ENCODE measurements at regions not wholly inside any gene's neighbourhood (a gene's known extent, or its start where the extent isn't known, plus 50 kb on each side); places are given as distances from the start of the nearest gene placed in this dataset.

DNA sequence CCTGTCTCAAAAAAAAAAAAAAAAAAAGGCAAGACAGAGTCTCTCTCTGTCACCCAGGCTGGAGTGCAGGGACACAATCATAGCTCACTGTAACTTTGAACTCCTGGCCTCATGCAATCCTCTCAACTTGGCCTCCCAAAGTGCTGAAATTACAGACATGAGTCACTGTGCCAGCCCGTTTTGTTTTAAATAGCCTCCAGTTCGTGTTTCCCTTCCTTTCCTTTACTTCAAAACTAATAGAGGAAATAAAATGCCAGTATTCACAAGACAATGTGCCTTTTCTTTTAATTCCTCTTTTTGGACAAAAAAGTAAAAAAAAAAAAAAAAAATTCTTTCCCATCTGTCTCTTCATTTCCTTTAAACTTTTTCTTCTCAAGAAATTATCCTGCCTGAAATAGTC is 54.5 kb upstream of the ACMSD start:
- Histone ChIP-seq H3K79me2 (replicated peaks; ENCODE audit: insufficient read depth) (no peaks in the 10 kb centered on the region), H3K4me1 (ENCODE audit: insufficient read depth) (no peaks in the 10 kb centered on the region), H4K20me1 (replicated peaks; ENCODE audit: insufficient read depth) (no peaks in the 10 kb centered on the region), H3F3A (replicated peaks; ENCODE audit: low read depth) (no peaks in the 10 kb centered on the region), H3K4me2 (no peak overlapping the region), H3K36me3 (ENCODE audit: insufficient read depth) (no peaks in the 10 kb centered on the region), H3K4me3 (no peak overlapping the region), H3K27me3 (ENCODE audit: insufficient read depth) (no peaks in the 10 kb centered on the region), H3K9me2 (ENCODE audit: insufficient read depth) (no peaks in the 10 kb centered on the region), H3K27ac (ENCODE audit: low read depth) (no peak overlapping the region), H2AFZ (no peak overlapping the region)
- TF ChIP-seq CREB1 (CRISPR knock-in tag; IDR thresholded peaks at IDR 0.05; ENCODE audit: low read depth) (no peak), ZNF114 (CRISPR knock-in tag; IDR thresholded peaks at IDR 0.05) (no peak), POLR2AphosphoS5 (IDR thresholded peaks at IDR 0.05; ENCODE audit: low read depth) (no peak), STAT1 (IDR thresholded peaks at IDR 0.05; ENCODE audit: unreplicated experiment) (no peak), ZNF331 (CRISPR knock-in tag; IDR thresholded peaks at IDR 0.05; ENCODE audit: low read depth) (no peak), NANOG (IDR thresholded peaks at IDR 0.05; ENCODE audit: borderline replicate concordance) (no peak), EZH2 (IDR thresholded peaks at IDR 0.05; ENCODE audit: low read depth, unreplicated experiment) (no peak), EZH2phosphoT487 (IDR thresholded peaks at IDR 0.05; ENCODE audit: unreplicated experiment) (no peak), JUNB (IDR thresholded peaks at IDR 0.05; ENCODE audit: unreplicated experiment) (no peak)
- TF ChIP-seq, protein P1, sequence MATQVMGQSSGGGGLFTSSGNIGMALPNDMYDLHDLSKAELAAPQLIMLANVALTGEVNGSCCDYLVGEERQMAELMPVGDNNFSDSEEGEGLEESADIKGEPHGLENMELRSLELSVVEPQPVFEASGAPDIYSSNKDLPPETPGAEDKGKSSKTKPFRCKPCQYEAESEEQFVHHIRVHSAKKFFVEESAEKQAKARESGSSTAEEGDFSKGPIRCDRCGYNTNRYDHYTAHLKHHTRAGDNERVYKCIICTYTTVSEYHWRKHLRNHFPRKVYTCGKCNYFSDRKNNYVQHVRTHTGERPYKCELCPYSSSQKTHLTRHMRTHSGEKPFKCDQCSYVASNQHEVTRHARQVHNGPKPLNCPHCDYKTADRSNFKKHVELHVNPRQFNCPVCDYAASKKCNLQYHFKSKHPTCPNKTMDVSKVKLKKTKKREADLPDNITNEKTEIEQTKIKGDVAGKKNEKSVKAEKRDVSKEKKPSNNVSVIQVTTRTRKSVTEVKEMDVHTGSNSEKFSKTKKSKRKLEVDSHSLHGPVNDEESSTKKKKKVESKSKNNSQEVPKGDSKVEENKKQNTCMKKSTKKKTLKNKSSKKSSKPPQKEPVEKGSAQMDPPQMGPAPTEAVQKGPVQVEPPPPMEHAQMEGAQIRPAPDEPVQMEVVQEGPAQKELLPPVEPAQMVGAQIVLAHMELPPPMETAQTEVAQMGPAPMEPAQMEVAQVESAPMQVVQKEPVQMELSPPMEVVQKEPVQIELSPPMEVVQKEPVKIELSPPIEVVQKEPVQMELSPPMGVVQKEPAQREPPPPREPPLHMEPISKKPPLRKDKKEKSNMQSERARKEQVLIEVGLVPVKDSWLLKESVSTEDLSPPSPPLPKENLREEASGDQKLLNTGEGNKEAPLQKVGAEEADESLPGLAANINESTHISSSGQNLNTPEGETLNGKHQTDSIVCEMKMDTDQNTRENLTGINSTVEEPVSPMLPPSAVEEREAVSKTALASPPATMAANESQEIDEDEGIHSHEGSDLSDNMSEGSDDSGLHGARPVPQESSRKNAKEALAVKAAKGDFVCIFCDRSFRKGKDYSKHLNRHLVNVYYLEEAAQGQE (IDR thresholded peaks at IDR 0.05; ENCODE audit: unreplicated experiment), result no peak
- TF ChIP-seq, protein P2, sequence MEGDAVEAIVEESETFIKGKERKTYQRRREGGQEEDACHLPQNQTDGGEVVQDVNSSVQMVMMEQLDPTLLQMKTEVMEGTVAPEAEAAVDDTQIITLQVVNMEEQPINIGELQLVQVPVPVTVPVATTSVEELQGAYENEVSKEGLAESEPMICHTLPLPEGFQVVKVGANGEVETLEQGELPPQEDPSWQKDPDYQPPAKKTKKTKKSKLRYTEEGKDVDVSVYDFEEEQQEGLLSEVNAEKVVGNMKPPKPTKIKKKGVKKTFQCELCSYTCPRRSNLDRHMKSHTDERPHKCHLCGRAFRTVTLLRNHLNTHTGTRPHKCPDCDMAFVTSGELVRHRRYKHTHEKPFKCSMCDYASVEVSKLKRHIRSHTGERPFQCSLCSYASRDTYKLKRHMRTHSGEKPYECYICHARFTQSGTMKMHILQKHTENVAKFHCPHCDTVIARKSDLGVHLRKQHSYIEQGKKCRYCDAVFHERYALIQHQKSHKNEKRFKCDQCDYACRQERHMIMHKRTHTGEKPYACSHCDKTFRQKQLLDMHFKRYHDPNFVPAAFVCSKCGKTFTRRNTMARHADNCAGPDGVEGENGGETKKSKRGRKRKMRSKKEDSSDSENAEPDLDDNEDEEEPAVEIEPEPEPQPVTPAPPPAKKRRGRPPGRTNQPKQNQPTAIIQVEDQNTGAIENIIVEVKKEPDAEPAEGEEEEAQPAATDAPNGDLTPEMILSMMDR (conservative IDR thresholded peaks at IDR 0.05; ENCODE audit: low read depth in 2 of 2), result no peak
- TF ChIP-seq, protein P3, sequence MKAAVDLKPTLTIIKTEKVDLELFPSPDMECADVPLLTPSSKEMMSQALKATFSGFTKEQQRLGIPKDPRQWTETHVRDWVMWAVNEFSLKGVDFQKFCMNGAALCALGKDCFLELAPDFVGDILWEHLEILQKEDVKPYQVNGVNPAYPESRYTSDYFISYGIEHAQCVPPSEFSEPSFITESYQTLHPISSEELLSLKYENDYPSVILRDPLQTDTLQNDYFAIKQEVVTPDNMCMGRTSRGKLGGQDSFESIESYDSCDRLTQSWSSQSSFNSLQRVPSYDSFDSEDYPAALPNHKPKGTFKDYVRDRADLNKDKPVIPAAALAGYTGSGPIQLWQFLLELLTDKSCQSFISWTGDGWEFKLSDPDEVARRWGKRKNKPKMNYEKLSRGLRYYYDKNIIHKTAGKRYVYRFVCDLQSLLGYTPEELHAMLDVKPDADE (IDR thresholded peaks at IDR 0.05), result no peak
- TF ChIP-seq, protein P4, sequence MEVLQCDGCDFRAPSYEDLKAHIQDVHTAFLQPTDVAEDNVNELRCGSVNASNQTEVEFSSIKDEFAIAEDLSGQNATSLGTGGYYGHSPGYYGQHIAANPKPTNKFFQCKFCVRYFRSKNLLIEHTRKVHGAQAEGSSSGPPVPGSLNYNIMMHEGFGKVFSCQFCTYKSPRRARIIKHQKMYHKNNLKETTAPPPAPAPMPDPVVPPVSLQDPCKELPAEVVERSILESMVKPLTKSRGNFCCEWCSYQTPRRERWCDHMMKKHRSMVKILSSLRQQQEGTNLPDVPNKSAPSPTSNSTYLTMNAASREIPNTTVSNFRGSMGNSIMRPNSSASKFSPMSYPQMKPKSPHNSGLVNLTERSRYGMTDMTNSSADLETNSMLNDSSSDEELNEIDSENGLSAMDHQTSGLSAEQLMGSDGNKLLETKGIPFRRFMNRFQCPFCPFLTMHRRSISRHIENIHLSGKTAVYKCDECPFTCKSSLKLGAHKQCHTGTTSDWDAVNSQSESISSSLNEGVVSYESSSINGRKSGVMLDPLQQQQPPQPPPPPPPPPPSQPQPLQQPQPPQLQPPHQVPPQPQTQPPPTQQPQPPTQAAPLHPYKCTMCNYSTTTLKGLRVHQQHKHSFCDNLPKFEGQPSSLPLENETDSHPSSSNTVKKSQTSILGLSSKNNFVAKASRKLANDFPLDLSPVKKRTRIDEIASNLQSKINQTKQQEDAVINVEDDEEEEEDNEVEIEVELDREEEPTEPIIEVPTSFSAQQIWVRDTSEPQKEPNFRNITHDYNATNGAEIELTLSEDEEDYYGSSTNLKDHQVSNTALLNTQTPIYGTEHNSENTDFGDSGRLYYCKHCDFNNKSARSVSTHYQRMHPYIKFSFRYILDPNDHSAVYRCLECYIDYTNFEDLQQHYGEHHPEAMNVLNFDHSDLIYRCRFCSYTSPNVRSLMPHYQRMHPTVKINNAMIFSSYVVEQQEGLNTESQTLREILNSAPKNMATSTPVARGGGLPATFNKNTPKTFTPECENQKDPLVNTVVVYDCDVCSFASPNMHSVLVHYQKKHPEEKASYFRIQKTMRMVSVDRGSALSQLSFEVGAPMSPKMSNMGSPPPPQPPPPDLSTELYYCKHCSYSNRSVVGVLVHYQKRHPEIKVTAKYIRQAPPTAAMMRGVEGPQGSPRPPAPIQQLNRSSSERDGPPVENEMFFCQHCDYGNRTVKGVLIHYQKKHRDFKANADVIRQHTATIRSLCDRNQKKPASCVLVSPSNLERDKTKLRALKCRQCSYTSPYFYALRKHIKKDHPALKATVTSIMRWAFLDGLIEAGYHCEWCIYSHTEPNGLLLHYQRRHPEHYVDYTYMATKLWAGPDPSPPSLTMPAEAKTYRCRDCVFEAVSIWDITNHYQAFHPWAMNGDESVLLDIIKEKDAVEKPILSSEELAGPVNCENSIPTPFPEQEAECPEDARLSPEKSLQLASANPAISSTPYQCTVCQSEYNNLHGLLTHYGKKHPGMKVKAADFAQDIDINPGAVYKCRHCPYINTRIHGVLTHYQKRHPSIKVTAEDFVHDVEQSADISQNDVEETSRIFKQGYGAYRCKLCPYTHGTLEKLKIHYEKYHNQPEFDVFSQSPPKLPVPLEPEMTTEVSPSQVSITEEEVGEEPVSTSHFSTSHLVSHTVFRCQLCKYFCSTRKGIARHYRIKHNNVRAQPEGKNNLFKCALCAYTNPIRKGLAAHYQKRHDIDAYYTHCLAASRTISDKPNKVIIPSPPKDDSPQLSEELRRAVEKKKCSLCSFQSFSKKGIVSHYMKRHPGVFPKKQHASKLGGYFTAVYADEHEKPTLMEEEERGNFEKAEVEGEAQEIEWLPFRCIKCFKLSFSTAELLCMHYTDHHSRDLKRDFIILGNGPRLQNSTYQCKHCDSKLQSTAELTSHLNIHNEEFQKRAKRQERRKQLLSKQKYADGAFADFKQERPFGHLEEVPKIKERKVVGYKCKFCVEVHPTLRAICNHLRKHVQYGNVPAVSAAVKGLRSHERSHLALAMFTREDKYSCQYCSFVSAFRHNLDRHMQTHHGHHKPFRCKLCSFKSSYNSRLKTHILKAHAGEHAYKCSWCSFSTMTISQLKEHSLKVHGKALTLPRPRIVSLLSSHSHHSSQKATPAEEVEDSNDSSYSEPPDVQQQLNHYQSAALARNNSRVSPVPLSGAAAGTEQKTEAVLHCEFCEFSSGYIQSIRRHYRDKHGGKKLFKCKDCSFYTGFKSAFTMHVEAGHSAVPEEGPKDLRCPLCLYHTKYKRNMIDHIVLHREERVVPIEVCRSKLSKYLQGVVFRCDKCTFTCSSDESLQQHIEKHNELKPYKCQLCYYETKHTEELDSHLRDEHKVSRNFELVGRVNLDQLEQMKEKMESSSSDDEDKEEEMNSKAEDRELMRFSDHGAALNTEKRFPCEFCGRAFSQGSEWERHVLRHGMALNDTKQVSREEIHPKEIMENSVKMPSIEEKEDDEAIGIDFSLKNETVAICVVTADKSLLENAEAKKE (CRISPR knock-in tag; IDR thresholded peaks at IDR 0.05), result no peak
- no peak overlapping the region for H3K4me3 Mint-ChIP-seq
- DNase-seq (ENCODE audit: low spot score), result no peak
- ATAC-seq, result no peak
- no peaks in the 10 kb centered on the region for H3K27me3 Mint-ChIP-seq (ENCODE audit: insufficient read depth, low read depth, poor library complexity)
- no peaks in the 10 kb centered on the region for H3K9me3 Mint-ChIP-seq
- H3K27ac Mint-ChIP-seq, result no peak overlapping the region
- no peaks in the 10 kb centered on the region for H3K36me3 Mint-ChIP-seq (ENCODE audit: low read depth)
- H3K4me1 Mint-ChIP-seq, result no peaks in the 10 kb centered on the region
